Adipocyte (in vitro differentiated cells): ENCODE measurements at regions not wholly inside any gene's neighbourhood (a gene's known extent, or its start where the extent isn't known, plus 50 kb on each side); places are given as distances from the start of the nearest gene placed in this dataset.

Experiments used
- DNase-seq: peaks from one replicate; pipeline ENCODE4 v3.0.0-alpha.2; 2015; ENCODE audit warnings: low read depth
- H3K27me3 ChIP-seq: replicated peaks from 2 replicates; pipeline ENCODE4 v1.7.0; 2013; ENCODE audit warnings: mild to moderate bottlenecking, low read length, moderate library complexity; ENCODE audit not compliant: control insufficient read depth, insufficient read depth
- H3K36me3 ChIP-seq: 2 replicates; pipeline ENCODE4 v1.7.0; 2013; ENCODE audit warnings: low read length, mild to moderate bottlenecking, moderate library complexity; ENCODE audit not compliant: control insufficient read depth, insufficient read depth, severe bottlenecking
- H3K4me1 ChIP-seq: 2 replicates; pipeline ENCODE4 v1.7.0; 2013; ENCODE audit warnings: mild to moderate bottlenecking, low read length, moderate library complexity; ENCODE audit not compliant: control insufficient read depth, insufficient read depth
- H3K4me3 ChIP-seq: 2 replicates; pipeline ENCODE4 v1.7.0; 2013; ENCODE audit warnings: mild to moderate bottlenecking, low read length, moderate library complexity
- H3K9ac ChIP-seq: 2 replicates; pipeline ENCODE4 v1.7.0; 2013; ENCODE audit warnings: mild to moderate bottlenecking, low read length, moderate library complexity
- H3K9me3 ChIP-seq: 2 replicates; pipeline ENCODE4 v1.7.0; 2013; ENCODE audit warnings: mild to moderate bottlenecking, low read length, moderate library complexity; ENCODE audit not compliant: control insufficient read depth

GRCh38 chr9:82356131-82356530 is 367.6 kb downstream of the SPATA31D1 start:
- H3K9ac ChIP-seq = no peak overlapping the region

GRCh38 chr9:82356871-82357270 is 368.3 kb downstream of the SPATA31D1 start:
- Histone ChIP-seq H3K36me3 (no peaks in the 10 kb centered on the region), H3K9ac (no peak overlapping the region), H3K4me1 (peaks cover 6% of the 10 kb centered on the region), H3K27me3 (no peaks in the 10 kb centered on the region), H3K9me3 (no peaks in the 10 kb centered on the region), H3K4me3 (no peak overlapping the region)
- no peak for DNase-seq

More at GRCh38 chr9:82356131-82356530, 367.6 kb downstream of the SPATA31D1 start:
- peaks cover 6% of the 10 kb centered on the region for H3K4me1 ChIP-seq
- no peaks in the 10 kb centered on the region for H3K27me3 ChIP-seq
- no peak overlapping the region for H3K4me3 ChIP-seq
- H3K36me3 ChIP-seq = no peaks in the 10 kb centered on the region
- H3K9me3 ChIP-seq = no peaks in the 10 kb centered on the region
- no peak for DNase-seq

- Histone ChIP-seq H3K4me1 (no peaks in the 10 kb centered on the region), H3K4me3 (no peak overlapping the region), H3K9me3 (no peaks in the 10 kb centered on the region), H3K36me3 (no peaks in the 10 kb centered on the region), H3K27me3 (no peaks in the 10 kb centered on the region), H3K9ac (no peak overlapping the region)
- DNase-seq = no peak
These were observed 374.6 kb downstream of the SPATA31D1 start for GRCh38 chr9:82363198-82363597.

- Histone ChIP-seq H3K9ac (no peak overlapping the region), H3K4me1 (no peaks in the 10 kb centered on the region), H3K36me3 (no peaks in the 10 kb centered on the region), H3K4me3 (no peak overlapping the region), H3K9me3 (no peaks in the 10 kb centered on the region), H3K27me3 (no peaks in the 10 kb centered on the region)
- no peak for DNase-seq
These were observed 375.1 kb downstream of the SPATA31D1 start for GRCh38 chr9:82363682-82364081.

GRCh38 chr9:82367016-82367415 is 378.4 kb downstream of the SPATA31D1 start:
- Histone ChIP-seq H3K36me3 (no peaks in the 10 kb centered on the region), H3K27me3 (no peaks in the 10 kb centered on the region), H3K4me1 (no peaks in the 10 kb centered on the region), H3K9me3 (no peaks in the 10 kb centered on the region), H3K4me3 (no peak overlapping the region), H3K9ac (no peak overlapping the region)
- DNase-seq = no peak

- no peak for DNase-seq
- H3K9me3 ChIP-seq = no peaks in the 10 kb centered on the region
- H3K4me1 ChIP-seq = no peaks in the 10 kb centered on the region
- no peaks in the 10 kb centered on the region for H3K27me3 ChIP-seq
- no peak overlapping the region for H3K9ac ChIP-seq
- H3K36me3 ChIP-seq = no peaks in the 10 kb centered on the region
- H3K4me3 ChIP-seq = no peak overlapping the region
These were observed 379.4 kb downstream of the SPATA31D1 start for GRCh38 chr9:82367929-82368328.

GRCh38 chr9:82369251-82369945 is 380.8 kb downstream of the SPATA31D1 start:
- no peak for DNase-seq
- Histone ChIP-seq H3K36me3 (no peaks in the 10 kb centered on the region), H3K9me3 (no peaks in the 10 kb centered on the region), H3K4me1 (no peaks in the 10 kb centered on the region), H3K9ac (no peak overlapping the region), H3K27me3 (no peaks in the 10 kb centered on the region), H3K4me3 (no peak overlapping the region)

GRCh38 chr9:82375041-82375440 is 386.5 kb downstream of the SPATA31D1 start:
- no peak for DNase-seq
- no peaks in the 10 kb centered on the region for H3K4me1 ChIP-seq
- no peak overlapping the region for H3K4me3 ChIP-seq
- H3K27me3 ChIP-seq = no peaks in the 10 kb centered on the region
- no peaks in the 10 kb centered on the region for H3K36me3 ChIP-seq
- no peak overlapping the region for H3K9ac ChIP-seq
- no peaks in the 10 kb centered on the region for H3K9me3 ChIP-seq

- Histone ChIP-seq H3K9me3 (no peaks in the 10 kb centered on the region), H3K9ac (no peak overlapping the region), H3K27me3 (no peaks in the 10 kb centered on the region), H3K36me3 (no peaks in the 10 kb centered on the region), H3K4me3 (no peak overlapping the region), H3K4me1 (no peaks in the 10 kb centered on the region)
- no peak for DNase-seq
These were observed 388.2 kb downstream of the SPATA31D1 start for GRCh38 chr9:82376677-82377232.

- H3K9ac ChIP-seq = no peak overlapping the region
- H3K4me3 ChIP-seq = no peak overlapping the region
- H3K36me3 ChIP-seq = no peaks in the 10 kb centered on the region
- H3K4me1 ChIP-seq = no peaks in the 10 kb centered on the region
- DNase-seq = no peak
- H3K9me3 ChIP-seq = no peaks in the 10 kb centered on the region
- no peaks in the 10 kb centered on the region for H3K27me3 ChIP-seq
These were observed 394.5 kb downstream of the SPATA31D1 start for GRCh38 chr9:82382887-82383616.

- H3K4me3 ChIP-seq = no peak overlapping the region
- no peaks in the 10 kb centered on the region for H3K36me3 ChIP-seq
These were observed 397.1 kb downstream of the SPATA31D1 start for GRCh38 chr9:82385633-82386032.

More at GRCh38 chr9:82385633-82386032, 397.1 kb downstream of the SPATA31D1 start:
- DNase-seq = no peak
- no peaks in the 10 kb centered on the region for H3K27me3 ChIP-seq
- no peaks in the 10 kb centered on the region for H3K4me1 ChIP-seq
- H3K9me3 ChIP-seq = no peaks in the 10 kb centered on the region
- no peak overlapping the region for H3K9ac ChIP-seq
